B cell (primary cell): ENCODE measurements at regions not wholly inside any gene's neighbourhood (a gene's known extent, or its start where the extent isn't known, plus 50 kb on each side); places are given as distances from the start of the nearest gene placed in this dataset.

ENCODE experiments used
- CTCF ChIP-seq: fragments of 200-600 bp; IDR thresholded peaks from one replicate; pipeline ENCODE4 v1.8.0; 2022; ENCODE audit warnings: antibody characterized with exemption, mild to moderate bottlenecking
- EZH2 ChIP-seq: IDR thresholded peaks from 2 replicates; pipeline ENCODE4 v1.6.1; 2012; ENCODE audit warnings: borderline replicate concordance, low read depth, mild to moderate bottlenecking, moderate library complexity, low read length; ENCODE audit not compliant: insufficient read depth, poor library complexity, severe bottlenecking

GRCh38 chr17:20735796-20736195 is 156.3 kb downstream of the CDRT15L2 start:
- TF ChIP-seq CTCF (no peak), EZH2 (no peak)
